H1 (cell line): ENCODE measurements at regions not wholly inside any gene's neighbourhood (a gene's known extent, or its start where the extent isn't known, plus 50 kb on each side); places are given as distances from the start of the nearest gene placed in this dataset.

Experiments used
- CTCF ChIA-PET: fragments of 300-600 bp; sonication (Branson Sonifier 250); formaldehyde crosslinking; loops from one replicate; lab custom pipeline; 2021; ENCODE audit not compliant: partially characterized antibody; lab: Charles Lee
- POLR2A ChIA-PET: fragments of 300-600 bp; sonication (Branson Sonifier 250); formaldehyde crosslinking; loops from one replicate; lab custom pipeline; 2021; ENCODE audit warnings: inconsistent platforms; ENCODE audit not compliant: partially characterized antibody; lab: Charles Lee
- DNase-seq, 2 experiments: peaks; one replicate each; pipeline versions ENCODE4 v3.0.0 to v3.0.0-alpha.2; 2010 to 2022; ENCODE audit warnings: low spot score in 2 of 2, low read depth in 1 of 2, mixed read lengths in 1 of 2
- FAIRE-seq: peaks from 2 replicates; lab custom pipeline; 2011; peaks lifted over from hg19 to GRCh38; lab: Jason Lieb, UNC
- H2AFZ ChIP-seq: 2 replicates; pipeline ENCODE4 v1.8.1; 2012; ENCODE audit warnings: low read length, inconsistent platforms
- H2AK5ac ChIP-seq: 2 replicates; pipeline ENCODE4 v1.6.1; 2013; ENCODE audit warnings: low read depth, low read length
- H2BK120ac ChIP-seq: replicated peaks from 2 replicates; pipeline ENCODE3; 2013; ENCODE audit warnings: low read depth, low read length, inconsistent platforms
- H2BK12ac ChIP-seq: 2 replicates; pipeline ENCODE4 v1.6.1; 2013; ENCODE audit warnings: low read depth, low read length
- H2BK15ac ChIP-seq: 2 replicates; pipeline ENCODE4 v1.6.1; 2013; ENCODE audit warnings: low read length
- H2BK20ac ChIP-seq: 2 replicates; pipeline ENCODE4 v1.6.1; 2013; ENCODE audit warnings: low read length
- H2BK5ac ChIP-seq: 2 replicates; pipeline ENCODE4 v1.6.1; 2013; ENCODE audit warnings: low read depth, low read length
- H3K14ac ChIP-seq: 2 replicates; pipeline ENCODE4 v1.6.1; 2013; ENCODE audit warnings: inconsistent platforms; ENCODE audit not compliant: insufficient read length
- H3K18ac ChIP-seq: 2 replicates; pipeline ENCODE4 v1.6.1; 2013; ENCODE audit warnings: low read length; ENCODE audit errors: extremely low read depth
- H3K23ac ChIP-seq: 2 replicates; pipeline ENCODE4 v1.6.1; 2013; ENCODE audit warnings: inconsistent platforms; ENCODE audit not compliant: insufficient read length
- H3K23me2 ChIP-seq: 2 replicates; pipeline ENCODE4 v1.6.1; 2013; ENCODE audit warnings: low read depth, low read length
- H3K27ac ChIP-seq: 2 replicates; pipeline ENCODE4 v1.6.1; 2011; ENCODE audit warnings: low read depth, low read length, inconsistent platforms
- H3K27me3 ChIP-seq, 4 experiments: replicated peaks in 1 of 4; 1 replicate in 1 of 4; 2 replicates in 3 of 4; pipeline versions ENCODE4 v1.6.1 to v1.8.1; 2011 to 2013; ENCODE audit warnings: low read length in 3 of 4, mild to moderate bottlenecking in 3 of 4, inconsistent platforms in 2 of 4, mixed read lengths in 2 of 4, moderate library complexity in 1 of 4; ENCODE audit not compliant: control insufficient read depth in 3 of 4, insufficient read depth in 3 of 4; ENCODE audit errors: extremely low read depth in 1 of 4
- H3K36me3 ChIP-seq, 4 experiments: 2 replicates each; pipeline versions ENCODE4 v1.6.1 to v1.8.1; 2011 to 2013; ENCODE audit warnings: mild to moderate bottlenecking in 4 of 4, low read length in 3 of 4, moderate library complexity in 2 of 4, control low read depth in 1 of 4, inconsistent platforms in 1 of 4; ENCODE audit not compliant: insufficient read depth in 4 of 4, control insufficient read depth in 2 of 4
- H3K4ac ChIP-seq: replicated peaks from 2 replicates; pipeline ENCODE3; 2013; ENCODE audit warnings: low read length, low read depth, mixed read lengths, inconsistent platforms; ENCODE audit not compliant: insufficient read length
- H3K4me1 ChIP-seq, 4 experiments: replicated peaks in 1 of 4; 1 replicate in 1 of 4; 2 replicates in 3 of 4; pipeline versions ENCODE4 v1.6.1 to v1.8.1; 2011 to 2013; ENCODE audit warnings: low read length in 3 of 4, inconsistent platforms in 2 of 4, mixed read lengths in 1 of 4; ENCODE audit not compliant: insufficient read depth in 4 of 4, control insufficient read depth in 3 of 4
- H3K4me2 ChIP-seq, 2 experiments: 2 replicates each; pipeline versions ENCODE4 v1.6.1 to v1.8.1; 2011 to 2013; ENCODE audit warnings: low read depth in 2 of 2, low read length in 2 of 2, control low read depth in 1 of 2, inconsistent platforms in 1 of 2, mild to moderate bottlenecking in 1 of 2; ENCODE audit not compliant: insufficient read depth in 1 of 2
- H3K4me3 ChIP-seq, 4 experiments: fragments of 200-600, 300-600 bp in 1 of 4; sonication (generic), shearing (Covaris generic), sonication (Bioruptor Twin) in 1 of 4; 2 replicates each; pipeline versions ENCODE4 v1.5.1 to v1.8.1; 2011 to 2016; ENCODE audit warnings: low read length in 4 of 4, low read depth in 3 of 4, control low read depth in 2 of 4, inconsistent platforms in 2 of 4, mild to moderate bottlenecking in 2 of 4, mixed read lengths in 1 of 4, moderate library complexity in 1 of 4; ENCODE audit not compliant: insufficient read depth in 2 of 4; ENCODE audit errors: extremely low read depth in 1 of 4
- H3K56ac ChIP-seq: replicated peaks from 2 replicates; pipeline ENCODE3; 2013; ENCODE audit warnings: low read depth, mild to moderate bottlenecking, mixed read lengths, low read length, inconsistent platforms; ENCODE audit not compliant: insufficient read length
- H3K79me1 ChIP-seq: 2 replicates; pipeline ENCODE4 v1.6.1; 2013; ENCODE audit warnings: low read depth, low read length, control low read depth
- H3K79me2 ChIP-seq, 2 experiments: 2 replicates each; pipeline versions ENCODE4 v1.6.1 to v1.8.1; 2012 to 2013; ENCODE audit warnings: low read length in 2 of 2, mild to moderate bottlenecking in 2 of 2, inconsistent platforms in 1 of 2; ENCODE audit not compliant: insufficient read depth in 2 of 2, control insufficient read depth in 1 of 2
- H3K9ac ChIP-seq, 4 experiments: replicated peaks in 1 of 4; 1 replicate in 1 of 4; 2 replicates in 3 of 4; pipeline versions ENCODE4 v1.6.1 to v1.8.1; 2011 to 2013; ENCODE audit warnings: low read depth in 3 of 4, low read length in 3 of 4, control low read depth in 2 of 4, mild to moderate bottlenecking in 2 of 4, moderate library complexity in 2 of 4, inconsistent platforms in 1 of 4; ENCODE audit errors: extremely low read depth in 1 of 4
- H3K9me3 ChIP-seq, 2 experiments: 2 replicates each; pipeline versions ENCODE4 v1.6.1 to v1.8.1; 2012 to 2013; ENCODE audit warnings: mild to moderate bottlenecking in 2 of 2, moderate library complexity in 2 of 2, control low read depth in 1 of 2, inconsistent platforms in 1 of 2, low read depth in 1 of 2, low read length in 1 of 2, mixed read lengths in 1 of 2; ENCODE audit not compliant: insufficient read depth in 2 of 2
- H4K20me1 ChIP-seq, 2 experiments: replicated peaks in 1 of 2; 2 replicates each; pipeline versions ENCODE3 to v1.8.1; 2011 to 2013; ENCODE audit warnings: inconsistent platforms in 2 of 2, low read length in 2 of 2, mild to moderate bottlenecking in 1 of 2; ENCODE audit not compliant: insufficient read depth in 2 of 2, control insufficient read depth in 1 of 2
- H4K5ac ChIP-seq: 2 replicates; pipeline ENCODE4 v1.6.1; 2013; ENCODE audit warnings: low read length, low read depth, mixed read lengths, inconsistent platforms; ENCODE audit not compliant: insufficient read length
- H4K8ac ChIP-seq: 2 replicates; pipeline ENCODE4 v1.8.0; 2013; ENCODE audit warnings: mild to moderate bottlenecking, moderate library complexity, low read length, inconsistent platforms; ENCODE audit not compliant: insufficient read depth; ENCODE audit errors: extremely low read depth
- H4K91ac ChIP-seq: replicated peaks from 2 replicates; pipeline ENCODE3; 2013; ENCODE audit warnings: low read length, mixed read lengths, inconsistent platforms; ENCODE audit not compliant: insufficient read length
- ATF2 ChIP-seq: IDR thresholded peaks from 2 replicates; pipeline ENCODE4 v1.6.1; 2012; ENCODE audit warnings: low read length, inconsistent platforms
- CTBP2 ChIP-seq: IDR thresholded peaks from 2 replicates; pipeline ENCODE4 v1.7.0; 2011; ENCODE audit warnings: borderline replicate concordance, mild to moderate bottlenecking, moderate library complexity, mixed read lengths, low read length; ENCODE audit not compliant: insufficient read depth, insufficient read length
- EZH2 ChIP-seq: fragments of 200-600 bp; sonication (generic); IDR thresholded peaks from 2 replicates; pipeline ENCODE4 v1.7.1; 2012; ENCODE audit warnings: low read depth, mild to moderate bottlenecking, moderate library complexity, low read length, inconsistent platforms; ENCODE audit not compliant: severe bottlenecking
- HDAC6 ChIP-seq: IDR thresholded peaks from one replicate; pipeline ENCODE4 v1.7.1; 2012; ENCODE audit warnings: low read depth, mild to moderate bottlenecking, inconsistent platforms, low read length, moderate library complexity
- KDM4A ChIP-seq: IDR thresholded peaks from one replicate; pipeline ENCODE4 v1.7.1; 2012; ENCODE audit warnings: low read depth, mild to moderate bottlenecking, moderate library complexity, low read length, inconsistent platforms; ENCODE audit not compliant: severe bottlenecking
- MAFK ChIP-seq: IDR thresholded peaks from 2 replicates; pipeline ENCODE4 v1.6.1; 2012; ENCODE audit warnings: low read depth, mild to moderate bottlenecking, improper control_type of control experiment, low read length
- NANOG ChIP-seq: IDR thresholded peaks from 2 replicates; pipeline ENCODE4 v1.6.1; 2011; ENCODE audit warnings: low read length, low read depth, mild to moderate bottlenecking, inconsistent platforms; ENCODE audit not compliant: insufficient read depth, poor library complexity, severe bottlenecking
- SAP30 ChIP-seq: fragments of 300-600 bp; sonication (generic); IDR thresholded peaks from 2 replicates; pipeline ENCODE4 v1.7.1; 2012; ENCODE audit warnings: low read length, moderate library complexity, mild to moderate bottlenecking, inconsistent platforms; ENCODE audit not compliant: insufficient read depth, insufficient replicate concordance
- SP2 ChIP-seq: IDR thresholded peaks from 2 replicates; pipeline ENCODE4 v1.6.1; 2012; ENCODE audit warnings: mild to moderate bottlenecking, low read length, inconsistent platforms
- TBP ChIP-seq: IDR thresholded peaks from 2 replicates; pipeline ENCODE4 v1.6.1; 2011; ENCODE audit warnings: low read depth, low read length, improper control_type of control experiment
- TCF12 ChIP-seq: IDR thresholded peaks from 2 replicates; pipeline ENCODE4 v1.6.1; 2011; ENCODE audit warnings: low read depth, mild to moderate bottlenecking, low read length
- TEAD4 ChIP-seq: IDR thresholded peaks from 2 replicates; pipeline ENCODE4 v1.6.1; 2012; ENCODE audit warnings: low read depth, low read length, inconsistent platforms, mixed read lengths
- YY1 ChIP-seq: IDR thresholded peaks from 2 replicates; pipeline ENCODE4 v1.6.1; 2011; ENCODE audit warnings: low read depth, mild to moderate bottlenecking, low read length
- WGBS, 2 experiments: shearing (Covaris generic) in 1 of 2; methylation state at CpG; one replicate each; pipeline versions ENCODE4 v1.1.6 to v1.1.7; 2013 to 2015; ENCODE audit warnings: low lambda C conversion rate in 2 of 2, mixed read lengths in 2 of 2, inconsistent platforms in 1 of 2, low coverage in 1 of 2, missing lambda C conversion rate in 1 of 2; ENCODE audit not compliant: insufficient replicate concordance in 2 of 2, insufficient coverage in 1 of 2, insufficient read length in 1 of 2; ENCODE audit errors: extremely low coverage in 1 of 2, missing lambda C conversion rate in 1 of 2; 5-methylcytosine and 5-hydroxymethylcytosine counted together

- no peak overlapping the region for H3K56ac ChIP-seq
- POLR2A ChIA-PET = no interaction called here
- no peaks in the 10 kb centered on the region for H3K9me3 ChIP-seq
- no peaks in the 10 kb centered on the region for H3K23me2 ChIP-seq
- no peaks in the 10 kb centered on the region for H3K79me1 ChIP-seq
- CTCF ChIA-PET = no interaction called here
- H3K27me3 ChIP-seq = no peaks in the 10 kb centered on the region
- H4K91ac ChIP-seq = no peak overlapping the region
- no peak overlapping the region for H3K18ac ChIP-seq
- H3K36me3 ChIP-seq = no peaks in the 10 kb centered on the region
- no peak overlapping the region for H2BK120ac ChIP-seq
- FAIRE-seq (no peak), DNase-seq (no peak)
- no peak overlapping the region for H3K23ac ChIP-seq
- WGBS, 2 experiments = 100% methylated on average over 1 of the region's 2 CpGs; no CpG with 5 or more reads in 1 of the 2 experiments
- no peak overlapping the region for H3K4me3 ChIP-seq
- H2AFZ ChIP-seq = no peak overlapping the region
- H3K27ac ChIP-seq = no peak overlapping the region
- H3K9ac ChIP-seq = no peak overlapping the region
- H4K8ac ChIP-seq = no peak overlapping the region
- no peak overlapping the region for H2BK12ac ChIP-seq
- TF ChIP-seq KDM4A (no peak), TEAD4 (no peak), EZH2 (no peak), TCF12 (no peak), TBP (no peak), YY1 (no peak), SP2 (no peak), ATF2 (no peak), NANOG (no peak), MAFK (no peak), SAP30 (no peak), CTBP2 (no peak), HDAC6 (no peak)
- H2AK5ac ChIP-seq = no peak overlapping the region
- H2BK5ac ChIP-seq = no peak overlapping the region
- no peak overlapping the region for H2BK20ac ChIP-seq
- H3K4me2 ChIP-seq = no peak overlapping the region
- no peak overlapping the region for H4K5ac ChIP-seq
- H3K79me2 ChIP-seq = no peaks in the 10 kb centered on the region
- H4K20me1 ChIP-seq = no peaks in the 10 kb centered on the region
- no peak overlapping the region for H3K14ac ChIP-seq
- H3K4me1 ChIP-seq = no peaks in the 10 kb centered on the region
- H2BK15ac ChIP-seq = no peak overlapping the region
- H3K4ac ChIP-seq = no peak overlapping the region
Observed at GRCh38 chrX:128884430-128884829, 638.9 kb downstream of the SMARCA1 start.
